ENCODE measurements at regions not wholly inside any gene's neighbourhood (a gene's known extent, or its start where the extent isn't known, plus 50 kb on each side); places are given as distances from the start of the nearest gene placed in this dataset.

GRCh38 chr14:49033131-49033530, 553.0 kb downstream of the RPS29 start:
- no peak for TF ChIP-seq CTCF (IDR thresholded peaks at IDR 0.05; ENCODE audit: low read depth, low read length)
- TF ChIP-seq MAX (IDR thresholded peaks at IDR 0.05; ENCODE audit: low read depth, low read length) = no peak
